HG03354 (cell line): ENCODE measurements at regions not wholly inside any gene's neighbourhood (a gene's known extent, or its start where the extent isn't known, plus 50 kb on each side); places are given as distances from the start of the nearest gene placed in this dataset.
A peak's percentile ranks its signal among the peaks of the same experiment; 100 is the strongest.

Source experiments
- ATAC-seq: cut with Tn5 transposase; IDR thresholded peaks from one replicate; pipeline ENCODE4 v1.9.1; 2021; ENCODE audit warnings: mild to moderate bottlenecking; ENCODE audit not compliant: unreplicated experiment, poor library complexity, severe bottlenecking

GRCh38 chr13:33723772-33724435 lies 94.0 kb upstream of the RFC3 start:
- ATAC-seq: peak; percentile 79

GRCh38 chr13:33725340-33725739 lies 92.6 kb upstream of the RFC3 start:
- no peak for ATAC-seq

GRCh38 chr13:33727297-33728083 lies 90.5 kb upstream of the RFC3 start:
- no peak for ATAC-seq

- ATAC-seq: peak; percentile 89
These were observed 89.5 kb upstream of the RFC3 start for GRCh38 chr13:33728271-33729037.

GRCh38 chr13:33730147-33730546 lies 87.8 kb upstream of the RFC3 start:
- ATAC-seq: no peak

GRCh38 chr13:33730619-33731018 lies 87.3 kb upstream of the RFC3 start:
- ATAC-seq: no peak

- ATAC-seq: no peak
These were observed 82.7 kb upstream of the RFC3 start for GRCh38 chr13:33735276-33735675.

GRCh38 chr13:33739254-33739653 lies 78.7 kb upstream of the RFC3 start:
- no peak for ATAC-seq

GRCh38 chr13:33740134-33740538 lies 77.8 kb upstream of the RFC3 start:
- ATAC-seq: no peak

GRCh38 chr13:33742321-33742720 lies 75.6 kb upstream of the RFC3 start:
- no peak for ATAC-seq

- ATAC-seq: peak; percentile 75
These were observed 74.2 kb upstream of the RFC3 start for GRCh38 chr13:33743438-33744368.

- no peak for ATAC-seq
These were observed 73.2 kb upstream of the RFC3 start for GRCh38 chr13:33744589-33745369.

GRCh38 chr13:33745370-33746324 lies 72.3 kb upstream of the RFC3 start:
- peak; percentile 72 for ATAC-seq

GRCh38 chr13:33746867-33747266 lies 71.1 kb upstream of the RFC3 start:
- ATAC-seq: no peak

- ATAC-seq: no peak
These were observed 66.8 kb upstream of the RFC3 start for GRCh38 chr13:33751151-33751550.

GRCh38 chr13:33752094-33752493 lies 65.9 kb upstream of the RFC3 start:
- no peak for ATAC-seq

GRCh38 chr13:33752597-33752996 lies 65.4 kb upstream of the RFC3 start:
- no peak for ATAC-seq

- ATAC-seq: no peak
These were observed 61.0 kb upstream of the RFC3 start for GRCh38 chr13:33756929-33757328.
